NCI-H460 (cell line): ENCODE measurements at regions not wholly inside any gene's neighbourhood (a gene's known extent, or its start where the extent isn't known, plus 50 kb on each side); places are given as distances from the start of the nearest gene placed in this dataset.
A peak's percentile ranks its signal among the peaks of the same experiment; 100 is the strongest.

Source experiments
- DNase-seq: peaks from one replicate; pipeline ENCODE4 v3.0.0-alpha.2; 2016; ENCODE audit warnings: low read depth; ENCODE audit errors: extremely low read depth

GRCh38 chr14:106822905-106823304 lies 1296.5 kb downstream of the TMEM121 start:
- no peak for DNase-seq

- no peak for DNase-seq
Measured at GRCh38 chr14:106823552-106823951, 1297.2 kb downstream of the TMEM121 start.

GRCh38 chr14:106826833-106827369 lies 1300.5 kb downstream of the TMEM121 start:
- DNase-seq: no peak

- peak; percentile 12 for DNase-seq
Measured at GRCh38 chr14:106831322-106831720, 1304.9 kb downstream of the TMEM121 start.

GRCh38 chr14:106837870-106838269 lies 1311.5 kb downstream of the TMEM121 start:
- no peak for DNase-seq

GRCh38 chr14:106838991-106839769 lies 1312.8 kb downstream of the TMEM121 start:
- DNase-seq: no peak

GRCh38 chr14:106840258-106840657 lies 1313.9 kb downstream of the TMEM121 start:
- DNase-seq: no peak

- DNase-seq: no peak
Measured at GRCh38 chr14:106840991-106841390, 1314.6 kb downstream of the TMEM121 start.

- no peak for DNase-seq
Measured at GRCh38 chr14:106841701-106842100, 1315.3 kb downstream of the TMEM121 start.

- DNase-seq: peak; percentile 36
Measured at GRCh38 chr14:106842687-106843086, 1316.3 kb downstream of the TMEM121 start.

- no peak for DNase-seq
Measured at GRCh38 chr14:106843386-106843785, 1317.0 kb downstream of the TMEM121 start.

GRCh38 chr14:106843951-106844483 lies 1317.6 kb downstream of the TMEM121 start:
- DNase-seq: peak; percentile 16

- DNase-seq: peak; percentile 67
Measured at GRCh38 chr14:106844608-106845285, 1318.4 kb downstream of the TMEM121 start.

GRCh38 chr14:106845286-106846087 lies 1319.1 kb downstream of the TMEM121 start:
- DNase-seq: peak; percentile 61

- no peak for DNase-seq
Measured at GRCh38 chr14:106846218-106846617, 1319.8 kb downstream of the TMEM121 start.

- DNase-seq: peak; percentile 26
Measured at GRCh38 chr14:106848330-106849121, 1322.1 kb downstream of the TMEM121 start.

- no peak for DNase-seq
Measured at GRCh38 chr14:106850913-106851825, 1324.8 kb downstream of the TMEM121 start.

- DNase-seq: peak; percentile 86
Measured at GRCh38 chr14:106872611-106873446, 1346.4 kb downstream of the TMEM121 start.
